ENCODE measurements at regions not wholly inside any gene's neighbourhood (a gene's known extent, or its start where the extent isn't known, plus 50 kb on each side); places are given as distances from the start of the nearest gene placed in this dataset.

GRCh38 chr13:76769271-76769791 lies 116.9 kb downstream of the KCTD12 start:
- no peaks in the 10 kb centered on the region for H3K27me3 ChIP-seq (replicated peaks; ENCODE audit: control insufficient read depth, insufficient read depth, low read length)
- no peak overlapping the region for H3K4me3 ChIP-seq (replicated peaks; ENCODE audit: low read depth, low read length)
- H3K36me3 ChIP-seq (ENCODE audit: control insufficient read depth, insufficient read depth, low read length), result no peaks in the 10 kb centered on the region
- no peak for TF ChIP-seq CTCF (IDR thresholded peaks at IDR 0.05; ENCODE audit: insufficient read depth, low read length, poor library complexity, severe bottlenecking)
- no peak for DNase-seq (ENCODE audit: extremely low read depth, insufficient read length)

GRCh38 chr13:76768384-76768783 lies 117.8 kb downstream of the KCTD12 start:
- H3K36me3 ChIP-seq (ENCODE audit: control insufficient read depth, insufficient read depth, low read length), result no peaks in the 10 kb centered on the region
- no peak for TF ChIP-seq CTCF (IDR thresholded peaks at IDR 0.05; ENCODE audit: insufficient read depth, low read length, poor library complexity, severe bottlenecking)
- no peaks in the 10 kb centered on the region for H3K27me3 ChIP-seq (replicated peaks; ENCODE audit: control insufficient read depth, insufficient read depth, low read length)
- DNase-seq (ENCODE audit: extremely low read depth, insufficient read length), result no peak
- H3K4me3 ChIP-seq (replicated peaks; ENCODE audit: low read depth, low read length), result no peak overlapping the region

GRCh38 chr13:76764916-76765315 lies 121.3 kb downstream of the KCTD12 start:
- TF ChIP-seq CTCF (IDR thresholded peaks at IDR 0.05; ENCODE audit: insufficient read depth, low read length, poor library complexity, severe bottlenecking), result no peak
- no peaks in the 10 kb centered on the region for H3K27me3 ChIP-seq (replicated peaks; ENCODE audit: control insufficient read depth, insufficient read depth, low read length)
- H3K4me3 ChIP-seq (replicated peaks; ENCODE audit: low read depth, low read length), result no peak overlapping the region
- no peak for DNase-seq (ENCODE audit: extremely low read depth, insufficient read length)
- H3K36me3 ChIP-seq (ENCODE audit: control insufficient read depth, insufficient read depth, low read length), result no peaks in the 10 kb centered on the region

- H3K36me3 ChIP-seq (ENCODE audit: control insufficient read depth, insufficient read depth, low read length), result no peaks in the 10 kb centered on the region
- TF ChIP-seq CTCF (IDR thresholded peaks at IDR 0.05; ENCODE audit: insufficient read depth, low read length, poor library complexity, severe bottlenecking), result no peak
- no peak overlapping the region for H3K4me3 ChIP-seq (replicated peaks; ENCODE audit: low read depth, low read length)
- H3K27me3 ChIP-seq (replicated peaks; ENCODE audit: control insufficient read depth, insufficient read depth, low read length), result no peaks in the 10 kb centered on the region
- no peak for DNase-seq (ENCODE audit: extremely low read depth, insufficient read length)
These were observed 121.8 kb downstream of the KCTD12 start for GRCh38 chr13:76764429-76764828.

- no peak for TF ChIP-seq CTCF (IDR thresholded peaks at IDR 0.05; ENCODE audit: insufficient read depth, low read length, poor library complexity, severe bottlenecking)
- Histone ChIP-seq H3K27me3 (replicated peaks; ENCODE audit: control insufficient read depth, insufficient read depth, low read length) (no peaks in the 10 kb centered on the region), H3K4me3 (replicated peaks; ENCODE audit: low read depth, low read length) (no peak overlapping the region), H3K36me3 (ENCODE audit: control insufficient read depth, insufficient read depth, low read length) (no peaks in the 10 kb centered on the region)
- no peak for DNase-seq (ENCODE audit: extremely low read depth, insufficient read length)
These were observed 123.5 kb downstream of the KCTD12 start for GRCh38 chr13:76762721-76763120.

GRCh38 chr13:76759877-76760276 lies 126.3 kb downstream of the KCTD12 start:
- no peak overlapping the region for H3K4me3 ChIP-seq (replicated peaks; ENCODE audit: low read depth, low read length)
- no peak for TF ChIP-seq CTCF (IDR thresholded peaks at IDR 0.05; ENCODE audit: insufficient read depth, low read length, poor library complexity, severe bottlenecking)
- H3K36me3 ChIP-seq (ENCODE audit: control insufficient read depth, insufficient read depth, low read length), result no peaks in the 10 kb centered on the region
- no peak for DNase-seq (ENCODE audit: extremely low read depth, insufficient read length)
- H3K27me3 ChIP-seq (replicated peaks; ENCODE audit: control insufficient read depth, insufficient read depth, low read length), result no peaks in the 10 kb centered on the region

Data from GM06990 (cell line).